ENCODE measurements at regions not wholly inside any gene's neighbourhood (a gene's known extent, or its start where the extent isn't known, plus 50 kb on each side); places are given as distances from the start of the nearest gene placed in this dataset.

- H3K9ac ChIP-seq (replicated peaks in 1 of 4; ENCODE audit: extremely low read depth in 1 of 4, low read depth in 3 of 4, low read length in 3 of 4), result no peak overlapping the region
- H2AFZ ChIP-seq (ENCODE audit: low read length), result no peak overlapping the region
- no peak overlapping the region for H3K4me3 ChIP-seq (ENCODE audit: extremely low read depth in 1 of 4, insufficient read depth in 2 of 4, low read depth in 3 of 4, low read length in 4 of 4)
- no peak overlapping the region for H2AK5ac ChIP-seq (ENCODE audit: low read depth, low read length)
- H4K8ac ChIP-seq (ENCODE audit: extremely low read depth, insufficient read depth, low read length), result no peak overlapping the region
- H3K36me3 ChIP-seq (ENCODE audit: control insufficient read depth in 2 of 4, insufficient read depth in 4 of 4, low read length in 3 of 4), result no peaks in the 10 kb centered on the region
- DNase-seq (ENCODE audit: low read depth in 1 of 2, low spot score in 2 of 2) (no peak), FAIRE-seq (no peak)
- H3K56ac ChIP-seq (replicated peaks; ENCODE audit: insufficient read length, low read depth, low read length), result no peak overlapping the region
- H3K4ac ChIP-seq (replicated peaks; ENCODE audit: insufficient read length, low read depth, low read length), result no peak overlapping the region
- H4K5ac ChIP-seq (ENCODE audit: insufficient read length, low read depth, low read length), result no peak overlapping the region
- no peak overlapping the region for H2BK5ac ChIP-seq (ENCODE audit: low read depth, low read length)
- no peaks in the 10 kb centered on the region for H4K20me1 ChIP-seq (replicated peaks in 1 of 2; ENCODE audit: control insufficient read depth in 1 of 2, insufficient read depth in 2 of 2, low read length in 2 of 2)
- H3K23ac ChIP-seq (ENCODE audit: insufficient read length), result no peak overlapping the region
- H3K79me1 ChIP-seq (ENCODE audit: low read depth, low read length), result no peaks in the 10 kb centered on the region
- H3K18ac ChIP-seq (ENCODE audit: extremely low read depth, low read length), result no peak overlapping the region
- H3K4me2 ChIP-seq (ENCODE audit: insufficient read depth in 1 of 2, low read depth in 2 of 2, low read length in 2 of 2), result no peak overlapping the region
- H3K23me2 ChIP-seq (ENCODE audit: low read depth, low read length), result no peaks in the 10 kb centered on the region
- no peak overlapping the region for H3K27ac ChIP-seq (ENCODE audit: low read depth, low read length)
- no peak overlapping the region for H4K91ac ChIP-seq (replicated peaks; ENCODE audit: insufficient read length, low read length)
- no peak overlapping the region for H2BK12ac ChIP-seq (ENCODE audit: low read depth, low read length)
- no peak overlapping the region for H2BK15ac ChIP-seq (ENCODE audit: low read length)
- no peaks in the 10 kb centered on the region for H3K9me3 ChIP-seq (ENCODE audit: insufficient read depth in 2 of 2, low read depth in 1 of 2, low read length in 1 of 2)
- H2BK120ac ChIP-seq (replicated peaks; ENCODE audit: low read depth, low read length), result no peak overlapping the region
- POLR2A ChIA-PET (ENCODE audit: partially characterized antibody), result no interaction called here
- 95% methylated on average over 6 of the region's 6 CpGs; no CpG with 5 or more reads in 1 of the 2 experiments for WGBS, 2 experiments (ENCODE audit: extremely low coverage in 1 of 2, insufficient coverage in 1 of 2, insufficient read length in 1 of 2, insufficient replicate concordance in 2 of 2, low coverage in 1 of 2, low lambda C conversion rate in 2 of 2, missing lambda C conversion rate in 1 of 2)
- peaks cover 0 to 5% (median 2%) of the 10 kb centered on the region in 4 experiments; a peak in 2 of 7 replicates for H3K4me1 ChIP-seq (replicated peaks in 1 of 4; ENCODE audit: control insufficient read depth in 3 of 4, insufficient read depth in 4 of 4, low read length in 3 of 4)
- no peak overlapping the region for H3K14ac ChIP-seq (ENCODE audit: insufficient read length)
- H3K27me3 ChIP-seq (replicated peaks in 1 of 4; ENCODE audit: control insufficient read depth in 3 of 4, extremely low read depth in 1 of 4, insufficient read depth in 3 of 4, low read length in 3 of 4), result no peaks in the 10 kb centered on the region
- H3K79me2 ChIP-seq (ENCODE audit: control insufficient read depth in 1 of 2, insufficient read depth in 2 of 2, low read length in 2 of 2), result no peaks in the 10 kb centered on the region
- no peak overlapping the region for H2BK20ac ChIP-seq (ENCODE audit: low read length)
- CTCF ChIA-PET (ENCODE audit: partially characterized antibody), result interaction anchor here (0.7 kb wide), 1 partner anchor 10 kb away, joined by 3 read pairs; no protein-coding TSS in a partner anchor
- TF ChIP-seq RNF2 (IDR thresholded peaks at IDR 0.05; ENCODE audit: borderline replicate concordance, low read depth, low read length, missing control alignments, poor library complexity, severe bottlenecking) (no peak), SIRT6 (IDR thresholded peaks at IDR 0.05; ENCODE audit: low read length) (no peak), CTCF (IDR thresholded peaks at IDR 0.05; ENCODE audit: control extremely low read depth in 1 of 3, insufficient read depth in 1 of 3, low read depth in 1 of 3, low read length in 3 of 3) (no peak), TAF7 (optimal IDR thresholded peaks at IDR 0.05; ENCODE audit: borderline replicate concordance, low read depth, low read length) (no peak), YY1 (IDR thresholded peaks at IDR 0.05; ENCODE audit: low read depth, low read length) (no peak), TBP (IDR thresholded peaks at IDR 0.05; ENCODE audit: low read depth, low read length) (no peak), CHD2 (IDR thresholded peaks at IDR 0.05; ENCODE audit: low read length) (no peak), ZNF274 (IDR thresholded peaks at IDR 0.05; ENCODE audit: borderline replicate concordance, extremely low read depth, low read length) (no peak), EGR1 (IDR thresholded peaks at IDR 0.05; ENCODE audit: borderline replicate concordance, low read depth, low read length) (no peak), CBX5 (IDR thresholded peaks at IDR 0.05; ENCODE audit: low read depth, low read length) (no peak), TEAD4 (IDR thresholded peaks at IDR 0.05; ENCODE audit: low read depth, low read length) (no peak), KDM5A (IDR thresholded peaks at IDR 0.05; ENCODE audit: low read length) (no peak)
These were observed 71.8 kb upstream of the PHACTR2 start for GRCh38 chr6:143605906-143606521.

Data from H1 (cell line).